Sciatic nerve (tissue), 2 donors: ENCODE measurements at regions not wholly inside any gene's neighbourhood (a gene's known extent, or its start where the extent isn't known, plus 50 kb on each side); places are given as distances from the start of the nearest gene placed in this dataset.

Experiments used
- ATAC-seq: fragments of 200-7000 bp; cut with Tn5 transposase; one replicate; pipeline ENCODE4 v1.9.1; 2020; ENCODE audit warnings: mild to moderate bottlenecking, moderate library complexity
- DNase-seq: peaks from one replicate; pipeline ENCODE4 v3.0.0-alpha.2; 2020; ENCODE audit warnings: low spot score
- intact Hi-C: fragments of 100-400 bp; cut with DNase I; formaldehyde crosslinking; loops from one replicate; pipeline ENCODE4 v1.14.2; 2022
- donor health status: DM: no; HTN: no; CAD: no.
- donor health status: DM: no; HTN: no; CAD: no.

- DNase-seq, result no peak
- no peak for ATAC-seq
- intact Hi-C loops, result loop anchor here (5.0 kb wide), 1 partner anchor 872 kb away; no protein-coding TSS in a partner anchor
Observed at GRCh38 chr10:71125749-71126107, 86.6 kb upstream of the UNC5B start.

GRCh38 chr10:71126432-71126831, 85.9 kb upstream of the UNC5B start:
- intact Hi-C loops, result loop anchor here (5.0 kb wide), 1 partner anchor 871 kb away; no protein-coding TSS in a partner anchor
- ATAC-seq (no peak), DNase-seq (no peak)

- intact Hi-C loops, result loop anchor here (5.0 kb wide), 1 partner anchor 870 kb away; no protein-coding TSS in a partner anchor
- ATAC-seq (no peak), DNase-seq (no peak)
Observed at GRCh38 chr10:71127104-71127503, 85.3 kb upstream of the UNC5B start.

GRCh38 chr10:71127773-71128172, 84.6 kb upstream of the UNC5B start:
- ATAC-seq (no peak), DNase-seq (no peak)
- intact Hi-C loops, result loop anchor here (5.0 kb wide), 1 partner anchor 870 kb away; no protein-coding TSS in a partner anchor

GRCh38 chr10:71128311-71128980, 83.9 kb upstream of the UNC5B start:
- no peak for DNase-seq
- intact Hi-C loops, result loop anchor here (5.0 kb wide), 1 partner anchor 869 kb away; no protein-coding TSS in a partner anchor
- peak; percentile 57 for ATAC-seq

- no peak for DNase-seq
- ATAC-seq, result no peak
- intact Hi-C loops, result no loop called here
Observed at GRCh38 chr10:71131096-71131495, 81.3 kb upstream of the UNC5B start.

GRCh38 chr10:71131508-71132088, 80.8 kb upstream of the UNC5B start:
- DNase-seq, result no peak
- ATAC-seq, result no peak
- intact Hi-C loops, result no loop called here

- intact Hi-C loops, result no loop called here
- ATAC-seq, result no peak
Observed at GRCh38 chr10:71132321-71132810, 80.0 kb upstream of the UNC5B start.

GRCh38 chr10:71133710-71134686, 78.4 kb upstream of the UNC5B start:
- DNase-seq (no peak), ATAC-seq (no peak)
- intact Hi-C loops, result no loop called here

More at GRCh38 chr10:71132321-71132810, 80.0 kb upstream of the UNC5B start:
- no peak for DNase-seq

- no peak for DNase-seq
- intact Hi-C loops, result no loop called here
- no peak for ATAC-seq
Observed at GRCh38 chr10:71134732-71135211, 77.6 kb upstream of the UNC5B start.

GRCh38 chr10:71135236-71135635, 77.1 kb upstream of the UNC5B start:
- no peak for ATAC-seq

GRCh38 chr10:71136036-71136721, 76.2 kb upstream of the UNC5B start:
- intact Hi-C loops, result no loop called here
- ATAC-seq, result no peak
- DNase-seq, result no peak

More at GRCh38 chr10:71135236-71135635, 77.1 kb upstream of the UNC5B start:
- no peak for DNase-seq
- intact Hi-C loops, result no loop called here

- intact Hi-C loops, result no loop called here
- no peak for DNase-seq
- no peak for ATAC-seq
Observed at GRCh38 chr10:71137701-71138100, 74.7 kb upstream of the UNC5B start.

GRCh38 chr10:71138166-71138830, 74.1 kb upstream of the UNC5B start:
- intact Hi-C loops, result no loop called here
- no peak for DNase-seq
- ATAC-seq, result no peak

- ATAC-seq (no peak), DNase-seq (no peak)
- intact Hi-C loops, result no loop called here
Observed at GRCh38 chr10:71141528-71141927, 70.8 kb upstream of the UNC5B start.

GRCh38 chr10:71143170-71143569, 69.2 kb upstream of the UNC5B start:
- intact Hi-C loops, result no loop called here
- DNase-seq (no peak), ATAC-seq (no peak)

- DNase-seq, result no peak
- intact Hi-C loops, result no loop called here
- ATAC-seq, result no peak
Observed at GRCh38 chr10:71143610-71144009, 68.8 kb upstream of the UNC5B start.

GRCh38 chr10:71144824-71145223, 67.5 kb upstream of the UNC5B start:
- intact Hi-C loops, result no loop called here
- no peak for DNase-seq
- ATAC-seq, result no peak
